ENCODE measurements at regions not wholly inside any gene's neighbourhood (a gene's known extent, or its start where the extent isn't known, plus 50 kb on each side); places are given as distances from the start of the nearest gene placed in this dataset.

GRCh38 chr2:17052001-17052400 is 386.4 kb upstream of the CYRIA start:
- DNase-seq (ENCODE audit: low read depth): no peak
- no peak overlapping the region for H3K4me3 ChIP-seq (replicated peaks; ENCODE audit: low read depth, low read length)
- TF ChIP-seq CTCF (IDR thresholded peaks at IDR 0.05; ENCODE audit: low read length, missing control alignments): no peak

GRCh38 chr2:17051538-17051937 is 385.9 kb upstream of the CYRIA start:
- no peak for TF ChIP-seq CTCF (IDR thresholded peaks at IDR 0.05; ENCODE audit: low read length, missing control alignments)
- no peak overlapping the region for H3K4me3 ChIP-seq (replicated peaks; ENCODE audit: low read depth, low read length)
- no peak for DNase-seq (ENCODE audit: low read depth)

GRCh38 chr2:17043173-17043572 is 377.5 kb upstream of the CYRIA start:
- TF ChIP-seq CTCF (IDR thresholded peaks at IDR 0.05; ENCODE audit: low read length, missing control alignments): no peak
- peak; percentile 1 for DNase-seq (ENCODE audit: low read depth)
- no peak overlapping the region for H3K4me3 ChIP-seq (replicated peaks; ENCODE audit: low read depth, low read length)

- TF ChIP-seq CTCF (IDR thresholded peaks at IDR 0.05; ENCODE audit: low read length, missing control alignments): no peak
- no peak for DNase-seq (ENCODE audit: low read depth)
These were observed 370.7 kb upstream of the CYRIA start for GRCh38 chr2:17036361-17036760.

GRCh38 chr2:17035010-17035409 is 369.4 kb upstream of the CYRIA start:
- no peak for TF ChIP-seq CTCF (IDR thresholded peaks at IDR 0.05; ENCODE audit: low read length, missing control alignments)

More at GRCh38 chr2:17036361-17036760, 370.7 kb upstream of the CYRIA start:
- no peak overlapping the region for H3K4me3 ChIP-seq (replicated peaks; ENCODE audit: low read depth, low read length)

GRCh38 chr2:17030047-17030446 is 364.4 kb upstream of the CYRIA start:
- DNase-seq (ENCODE audit: low read depth): no peak
- H3K4me3 ChIP-seq (replicated peaks; ENCODE audit: low read depth, low read length): no peak overlapping the region
- no peak for TF ChIP-seq CTCF (IDR thresholded peaks at IDR 0.05; ENCODE audit: low read length, missing control alignments)

More at GRCh38 chr2:17035010-17035409, 369.4 kb upstream of the CYRIA start:
- H3K4me3 ChIP-seq (replicated peaks; ENCODE audit: low read depth, low read length): no peak overlapping the region
- DNase-seq (ENCODE audit: low read depth): no peak

GRCh38 chr2:17012297-17012696 is 346.7 kb upstream of the CYRIA start:
- no peak for DNase-seq (ENCODE audit: low read depth)
- H3K4me3 ChIP-seq (replicated peaks; ENCODE audit: low read depth, low read length): no peak overlapping the region
- no peak for TF ChIP-seq CTCF (IDR thresholded peaks at IDR 0.05; ENCODE audit: low read length, missing control alignments)

Data from fibroblast of pulmonary artery (primary cell).